Hepatocyte (in vitro differentiated cells): ENCODE measurements at regions not wholly inside any gene's neighbourhood (a gene's known extent, or its start where the extent isn't known, plus 50 kb on each side); places are given as distances from the start of the nearest gene placed in this dataset.

ENCODE experiments used
- DNase-seq: peaks from one replicate; pipeline ENCODE4 v3.0.0-alpha.2; 2016; ENCODE audit warnings: low spot score
- H2AFZ ChIP-seq: fragments of 200-600 bp; sonication (generic); 2 replicates; pipeline ENCODE4 v1.6.0; 2016; ENCODE audit warnings: antibody characterized with exemption, mild to moderate bottlenecking
- H3K27ac ChIP-seq: fragments of 200-600 bp; sonication (generic); 2 replicates; pipeline ENCODE4 v1.5.1; 2016; ENCODE audit warnings: mild to moderate bottlenecking
- H3K27me3 ChIP-seq: fragments of 200-600 bp; sonication (generic); 2 replicates; pipeline ENCODE4 v1.6.1; 2016
- H3K36me3 ChIP-seq: fragments of 200-600 bp; sonication (generic); replicated peaks from 2 replicates; pipeline ENCODE4 v1.5.1; 2016; ENCODE audit warnings: low read depth; ENCODE audit not compliant: insufficient read depth
- H3K4me1 ChIP-seq: fragments of 200-600 bp; sonication (generic); 2 replicates; pipeline ENCODE4 v1.5.1; 2016; ENCODE audit warnings: mild to moderate bottlenecking, moderate library complexity; ENCODE audit not compliant: insufficient read depth
- H3K4me2 ChIP-seq: fragments of 200-600 bp; sonication (generic); 2 replicates; pipeline ENCODE4 v1.6.0; 2016
- H3K4me3 ChIP-seq: fragments of 200-600 bp; sonication (generic); 2 replicates; pipeline ENCODE4 v1.5.1; 2016; ENCODE audit warnings: mild to moderate bottlenecking
- H3K79me2 ChIP-seq: fragments of 200-600 bp; sonication (generic); 2 replicates; pipeline ENCODE4 v1.6.0; 2017; ENCODE audit warnings: mild to moderate bottlenecking
- H3K9me2 ChIP-seq: fragments of 200-600 bp; sonication (generic); replicated peaks from 2 replicates; pipeline ENCODE4 v1.6.0; 2017; ENCODE audit warnings: mild to moderate bottlenecking; ENCODE audit not compliant: insufficient read depth
- H3K9me3 ChIP-seq: fragments of 200-600 bp; sonication (generic); 2 replicates; pipeline ENCODE4 v1.5.1; 2016; ENCODE audit warnings: low read depth, mild to moderate bottlenecking
- H4K20me1 ChIP-seq: fragments of 200-600 bp; sonication (generic); 2 replicates; pipeline ENCODE4 v1.6.0; 2016; ENCODE audit warnings: mild to moderate bottlenecking; ENCODE audit not compliant: insufficient read depth, poor library complexity, severe bottlenecking
- EZH2 ChIP-seq: fragments of 200-600 bp; sonication (generic); IDR thresholded peaks from 2 replicates; pipeline ENCODE4 v1.6.1; 2016; ENCODE audit warnings: antibody characterized with exemption, mild to moderate bottlenecking, borderline replicate concordance
- EZH2phosphoT487 ChIP-seq: fragments of 200-600 bp; sonication (generic); IDR thresholded peaks from one replicate; pipeline ENCODE4 v1.6.1; 2018; ENCODE audit warnings: antibody characterized with exemption, mild to moderate bottlenecking, low read depth, moderate library complexity; ENCODE audit not compliant: unreplicated experiment, severe bottlenecking
- WGBS: methylation state at CpG from one replicate; pipeline ENCODE4 v1.1.6; 2016; ENCODE audit warnings: low lambda C conversion rate; ENCODE audit errors: missing lambda C conversion rate; 5-methylcytosine and 5-hydroxymethylcytosine counted together
- TF ChIP-seq, protein P1 (sequence below): fragments of 200-600 bp; sonication (generic); IDR thresholded peaks from 2 replicates; pipeline ENCODE4 v1.5.1; 2016; ENCODE audit warnings: antibody characterized with exemption, mild to moderate bottlenecking; ENCODE audit not compliant: poor library complexity

GRCh38 chr2:223267160-223267951 is 215.4 kb downstream of the KCNE4 start:
- Histone ChIP-seq H3K27ac (no peak overlapping the region), H3K36me3 (no peaks in the 10 kb centered on the region), H3K9me2 (no peaks in the 10 kb centered on the region), H2AFZ (no peak overlapping the region), H3K9me3 (no peaks in the 10 kb centered on the region), H3K4me2 (no peak overlapping the region), H3K4me1 (no peaks in the 10 kb centered on the region), H3K79me2 (no peaks in the 10 kb centered on the region), H3K4me3 (no peak overlapping the region), H4K20me1 (no peaks in the 10 kb centered on the region), H3K27me3 (no peaks in the 10 kb centered on the region)
- 87% methylated on average over 6 of the region's 6 CpGs for WGBS
- no peak for DNase-seq
- no peak for TF ChIP-seq EZH2phosphoT487

GRCh38 chr2:223269386-223269785 is 217.4 kb downstream of the KCNE4 start:
- Histone ChIP-seq H3K9me2 (no peaks in the 10 kb centered on the region), H2AFZ (no peak overlapping the region), H3K4me1 (no peaks in the 10 kb centered on the region), H3K79me2 (no peaks in the 10 kb centered on the region), H3K9me3 (no peaks in the 10 kb centered on the region), H3K27me3 (no peaks in the 10 kb centered on the region), H3K36me3 (no peaks in the 10 kb centered on the region), H3K27ac (no peak overlapping the region), H3K4me2 (no peak overlapping the region), H4K20me1 (no peaks in the 10 kb centered on the region), H3K4me3 (no peak overlapping the region)
- no peak for DNase-seq
- no peak for TF ChIP-seq EZH2
- TF ChIP-seq, protein P1, sequence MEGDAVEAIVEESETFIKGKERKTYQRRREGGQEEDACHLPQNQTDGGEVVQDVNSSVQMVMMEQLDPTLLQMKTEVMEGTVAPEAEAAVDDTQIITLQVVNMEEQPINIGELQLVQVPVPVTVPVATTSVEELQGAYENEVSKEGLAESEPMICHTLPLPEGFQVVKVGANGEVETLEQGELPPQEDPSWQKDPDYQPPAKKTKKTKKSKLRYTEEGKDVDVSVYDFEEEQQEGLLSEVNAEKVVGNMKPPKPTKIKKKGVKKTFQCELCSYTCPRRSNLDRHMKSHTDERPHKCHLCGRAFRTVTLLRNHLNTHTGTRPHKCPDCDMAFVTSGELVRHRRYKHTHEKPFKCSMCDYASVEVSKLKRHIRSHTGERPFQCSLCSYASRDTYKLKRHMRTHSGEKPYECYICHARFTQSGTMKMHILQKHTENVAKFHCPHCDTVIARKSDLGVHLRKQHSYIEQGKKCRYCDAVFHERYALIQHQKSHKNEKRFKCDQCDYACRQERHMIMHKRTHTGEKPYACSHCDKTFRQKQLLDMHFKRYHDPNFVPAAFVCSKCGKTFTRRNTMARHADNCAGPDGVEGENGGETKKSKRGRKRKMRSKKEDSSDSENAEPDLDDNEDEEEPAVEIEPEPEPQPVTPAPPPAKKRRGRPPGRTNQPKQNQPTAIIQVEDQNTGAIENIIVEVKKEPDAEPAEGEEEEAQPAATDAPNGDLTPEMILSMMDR = no peak
- TF ChIP-seq EZH2phosphoT487 = no peak
- WGBS = 81% methylated on average over 1 of the region's 1 CpG

- Histone ChIP-seq H3K9me2 (no peaks in the 10 kb centered on the region), H3K79me2 (no peaks in the 10 kb centered on the region), H3K27ac (no peak overlapping the region), H2AFZ (no peak overlapping the region), H3K9me3 (no peaks in the 10 kb centered on the region), H3K36me3 (no peaks in the 10 kb centered on the region), H4K20me1 (no peaks in the 10 kb centered on the region), H3K4me3 (no peak overlapping the region), H3K4me2 (no peak overlapping the region), H3K27me3 (no peaks in the 10 kb centered on the region), H3K4me1 (no peaks in the 10 kb centered on the region)
- TF ChIP-seq, protein P1 = no peak
- TF ChIP-seq EZH2 (no peak), EZH2phosphoT487 (no peak)
- no peak for DNase-seq
- WGBS = 88% methylated on average over 5 of the region's 5 CpGs
Observed at GRCh38 chr2:223270548-223270947, 218.6 kb downstream of the KCNE4 start.

- no peaks in the 10 kb centered on the region for H3K79me2 ChIP-seq
- H3K9me2 ChIP-seq = no peaks in the 10 kb centered on the region
- DNase-seq = no peak
- no peaks in the 10 kb centered on the region for H3K4me1 ChIP-seq
- no peaks in the 10 kb centered on the region for H3K36me3 ChIP-seq
- H3K27ac ChIP-seq = no peak overlapping the region
- no peak overlapping the region for H3K4me3 ChIP-seq
- no peaks in the 10 kb centered on the region for H3K27me3 ChIP-seq
- H2AFZ ChIP-seq = no peak overlapping the region
- H4K20me1 ChIP-seq = no peaks in the 10 kb centered on the region
- no peaks in the 10 kb centered on the region for H3K9me3 ChIP-seq
- TF ChIP-seq, protein P1 = no peak
- TF ChIP-seq EZH2 = no peak
- H3K4me2 ChIP-seq = no peak overlapping the region
Observed at GRCh38 chr2:223273995-223274394, 222.0 kb downstream of the KCNE4 start.
